Neural cell (in vitro differentiated cells): ENCODE measurements at regions not wholly inside any gene's neighbourhood (a gene's known extent, or its start where the extent isn't known, plus 50 kb on each side); places are given as distances from the start of the nearest gene placed in this dataset.

Experiments used
- H2AFZ ChIP-seq: fragments of 200-600, 300-800 bp; sonication (generic), shearing (Covaris generic); 2 replicates; pipeline ENCODE4 v1.6.0; 2014; ENCODE audit warnings: low read depth, mild to moderate bottlenecking, antibody characterized with exemption, low read length, moderate library complexity
- H3F3A ChIP-seq: fragments of 200-600 bp; shearing (Covaris generic); 2 replicates; pipeline ENCODE4 v1.6.1; 2016; ENCODE audit warnings: mild to moderate bottlenecking, moderate library complexity, mixed read lengths, antibody characterized with exemption, low read length; ENCODE audit not compliant: insufficient read depth, poor library complexity, severe bottlenecking
- H3K27ac ChIP-seq: fragments of 200-600, 300-800 bp; sonication (generic), shearing (Covaris generic); 2 replicates; pipeline ENCODE4 v1.5.1; 2014; ENCODE audit warnings: mild to moderate bottlenecking, low read length, moderate library complexity
- H3K27me3 ChIP-seq: fragments of 300-800, 200-600 bp; sonication (generic), shearing (Covaris generic); 2 replicates; pipeline ENCODE4 v1.6.0; 2014; ENCODE audit warnings: mild to moderate bottlenecking, low read depth, low read length, moderate library complexity; ENCODE audit not compliant: insufficient read depth
- H3K36me3 ChIP-seq: fragments of 300-800, 200-600 bp; sonication (generic), shearing (Covaris generic); 2 replicates; pipeline ENCODE4 v1.5.1; 2014; ENCODE audit warnings: mild to moderate bottlenecking, antibody characterized with exemption, low read length, moderate library complexity; ENCODE audit not compliant: insufficient read depth
- H3K4me2 ChIP-seq: fragments of 300-800, 200-600 bp; sonication (generic), shearing (Covaris generic); 2 replicates; pipeline ENCODE4 v1.6.0; 2014; ENCODE audit warnings: mild to moderate bottlenecking, low read length
- H3K4me3 ChIP-seq: fragments of 300-800, 200-600 bp; sonication (generic), shearing (Covaris generic); 2 replicates; pipeline ENCODE4 v1.5.1; 2014; ENCODE audit warnings: mild to moderate bottlenecking, low read length, moderate library complexity
- H3K79me2 ChIP-seq: fragments of 200-600 bp; shearing (Covaris generic); replicated peaks from 2 replicates; pipeline ENCODE4 v1.6.0; 2014; ENCODE audit warnings: mild to moderate bottlenecking, low read length, moderate library complexity; ENCODE audit not compliant: insufficient read depth
- H3K9ac ChIP-seq: fragments of 300-800, 200-600 bp; sonication (generic), shearing (Covaris generic); 2 replicates; pipeline ENCODE4 v1.6.1; 2016; ENCODE audit warnings: mild to moderate bottlenecking, low read length, mixed read lengths
- H3K9me2 ChIP-seq: fragments of 200-600 bp; shearing (Covaris generic); 2 replicates; pipeline ENCODE4 v1.6.1; 2016; ENCODE audit warnings: mild to moderate bottlenecking, low read length, mixed read lengths; ENCODE audit not compliant: insufficient read depth
- H3K9me3 ChIP-seq: fragments of 200-600, 300-800 bp; sonication (generic), shearing (Covaris generic); 2 replicates; pipeline ENCODE4 v1.6.1; 2016; ENCODE audit warnings: mild to moderate bottlenecking, mixed run types, low read length, moderate library complexity, mixed read lengths
- H4K20me1 ChIP-seq: fragments of 200-600 bp; shearing (Covaris generic); 2 replicates; pipeline ENCODE4 v1.6.1; 2016; ENCODE audit warnings: mild to moderate bottlenecking, mixed run types; ENCODE audit not compliant: insufficient read depth
- EP300 ChIP-seq: fragments of 450-650 bp; conservative IDR thresholded peaks from 2 replicates; pipeline ENCODE4 v1.6.1; 2014; ENCODE audit warnings: antibody characterized with exemption, mild to moderate bottlenecking, moderate library complexity; ENCODE audit not compliant: poor library complexity, severe bottlenecking
- EZH2 ChIP-seq: fragments of 200-600, 300-800 bp; shearing (Covaris generic), sonication (generic); IDR thresholded peaks from 2 replicates; pipeline ENCODE4 v1.6.1; 2014; ENCODE audit warnings: antibody characterized with exemption, low read length, borderline replicate concordance, mild to moderate bottlenecking; ENCODE audit not compliant: insufficient read depth, poor library complexity, severe bottlenecking
- MXI1 ChIP-seq: fragments of 450-650 bp; conservative IDR thresholded peaks from 2 replicates; pipeline ENCODE4 v1.6.1; 2014; ENCODE audit warnings: antibody characterized with exemption, mild to moderate bottlenecking; ENCODE audit not compliant: poor library complexity, severe bottlenecking
- POLR2AphosphoS5 ChIP-seq: IDR thresholded peaks from 2 replicates; pipeline ENCODE4 v1.6.1; 2012
- RAD21 ChIP-seq: fragments of 450-650 bp; conservative IDR thresholded peaks from 2 replicates; pipeline ENCODE4 v1.6.1; 2014; ENCODE audit warnings: antibody characterized with exemption, mild to moderate bottlenecking, moderate library complexity
- REST ChIP-seq: IDR thresholded peaks from 2 replicates; pipeline ENCODE4 v1.6.1; 2012; ENCODE audit warnings: borderline replicate concordance
- SMC3 ChIP-seq: fragments of 450-650 bp; conservative IDR thresholded peaks from 2 replicates; pipeline ENCODE4 v1.6.1; 2014; ENCODE audit warnings: antibody characterized with exemption, mild to moderate bottlenecking, moderate library complexity; ENCODE audit not compliant: poor library complexity
- TAF1 ChIP-seq: IDR thresholded peaks from 2 replicates; pipeline ENCODE4 v1.6.1; 2012; ENCODE audit warnings: low read depth
- TF ChIP-seq, protein P1 (sequence below): fragments of 450-650 bp; IDR thresholded peaks from 2 replicates; pipeline ENCODE4 v1.5.1; 2014; ENCODE audit warnings: antibody characterized with exemption, mild to moderate bottlenecking, moderate library complexity; ENCODE audit not compliant: poor library complexity, severe bottlenecking

DNA sequence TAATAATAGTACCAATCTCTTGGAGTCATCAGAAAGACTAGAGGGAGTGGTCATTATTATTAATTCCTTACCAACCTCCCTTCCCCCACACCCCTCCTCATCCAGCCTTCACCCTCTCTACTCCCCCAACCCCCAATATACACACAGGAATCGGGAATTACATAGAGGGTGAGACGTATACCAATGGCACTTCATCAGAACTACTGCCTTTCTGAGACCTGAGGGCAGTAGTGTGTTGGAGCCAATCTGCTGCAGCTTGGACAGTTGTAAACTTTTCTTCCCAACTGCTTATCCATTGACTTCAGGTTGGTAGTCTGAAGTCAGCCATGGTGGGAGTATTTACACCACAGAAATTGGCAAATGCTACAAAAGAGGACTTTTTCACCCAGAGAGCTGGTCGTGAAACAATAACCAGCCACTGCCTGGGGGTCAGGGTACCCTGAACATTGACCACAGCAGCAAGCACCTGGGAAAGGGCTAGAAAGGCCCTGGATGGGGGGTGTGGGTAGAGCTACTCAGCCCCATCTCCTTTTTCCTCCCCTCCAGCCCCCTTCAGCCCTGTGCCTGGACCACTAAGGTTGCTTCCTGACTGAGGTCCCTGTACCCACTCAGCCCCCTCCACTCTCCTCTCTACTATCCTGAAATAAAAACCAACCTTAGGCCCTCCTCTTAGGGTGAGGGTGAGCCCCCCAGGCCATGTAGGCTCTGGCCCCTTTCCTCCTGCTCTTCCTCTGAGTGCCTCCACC is 161.5 kb downstream of the MRPL14 start:
- H3K27me3 ChIP-seq, result no peaks in the 10 kb centered on the region
- H2AFZ ChIP-seq, result no peak overlapping the region
- H3K27ac ChIP-seq, result no peak overlapping the region
- no peaks in the 10 kb centered on the region for H3K36me3 ChIP-seq
- H3K9me3 ChIP-seq, result no peaks in the 10 kb centered on the region
- H3K9ac ChIP-seq, result no peak overlapping the region
- H3K4me2 ChIP-seq, result no peak overlapping the region
- no peaks in the 10 kb centered on the region for H4K20me1 ChIP-seq
- H3K4me3 ChIP-seq, result no peak overlapping the region
- no peak for TF ChIP-seq EZH2
- TF ChIP-seq SMC3, result no peak
- TF ChIP-seq REST, result no peak
- TF ChIP-seq EP300, result no peak
- no peak for TF ChIP-seq TAF1
- TF ChIP-seq POLR2AphosphoS5, result no peak
- TF ChIP-seq MXI1, result no peak
- TF ChIP-seq RAD21, result no peak
- TF ChIP-seq, protein P1, sequence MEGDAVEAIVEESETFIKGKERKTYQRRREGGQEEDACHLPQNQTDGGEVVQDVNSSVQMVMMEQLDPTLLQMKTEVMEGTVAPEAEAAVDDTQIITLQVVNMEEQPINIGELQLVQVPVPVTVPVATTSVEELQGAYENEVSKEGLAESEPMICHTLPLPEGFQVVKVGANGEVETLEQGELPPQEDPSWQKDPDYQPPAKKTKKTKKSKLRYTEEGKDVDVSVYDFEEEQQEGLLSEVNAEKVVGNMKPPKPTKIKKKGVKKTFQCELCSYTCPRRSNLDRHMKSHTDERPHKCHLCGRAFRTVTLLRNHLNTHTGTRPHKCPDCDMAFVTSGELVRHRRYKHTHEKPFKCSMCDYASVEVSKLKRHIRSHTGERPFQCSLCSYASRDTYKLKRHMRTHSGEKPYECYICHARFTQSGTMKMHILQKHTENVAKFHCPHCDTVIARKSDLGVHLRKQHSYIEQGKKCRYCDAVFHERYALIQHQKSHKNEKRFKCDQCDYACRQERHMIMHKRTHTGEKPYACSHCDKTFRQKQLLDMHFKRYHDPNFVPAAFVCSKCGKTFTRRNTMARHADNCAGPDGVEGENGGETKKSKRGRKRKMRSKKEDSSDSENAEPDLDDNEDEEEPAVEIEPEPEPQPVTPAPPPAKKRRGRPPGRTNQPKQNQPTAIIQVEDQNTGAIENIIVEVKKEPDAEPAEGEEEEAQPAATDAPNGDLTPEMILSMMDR, result no peak
- H3K9me2 ChIP-seq, result no peaks in the 10 kb centered on the region
- H3K79me2 ChIP-seq, result no peaks in the 10 kb centered on the region
- H3F3A ChIP-seq, result no peaks in the 10 kb centered on the region

DNA sequence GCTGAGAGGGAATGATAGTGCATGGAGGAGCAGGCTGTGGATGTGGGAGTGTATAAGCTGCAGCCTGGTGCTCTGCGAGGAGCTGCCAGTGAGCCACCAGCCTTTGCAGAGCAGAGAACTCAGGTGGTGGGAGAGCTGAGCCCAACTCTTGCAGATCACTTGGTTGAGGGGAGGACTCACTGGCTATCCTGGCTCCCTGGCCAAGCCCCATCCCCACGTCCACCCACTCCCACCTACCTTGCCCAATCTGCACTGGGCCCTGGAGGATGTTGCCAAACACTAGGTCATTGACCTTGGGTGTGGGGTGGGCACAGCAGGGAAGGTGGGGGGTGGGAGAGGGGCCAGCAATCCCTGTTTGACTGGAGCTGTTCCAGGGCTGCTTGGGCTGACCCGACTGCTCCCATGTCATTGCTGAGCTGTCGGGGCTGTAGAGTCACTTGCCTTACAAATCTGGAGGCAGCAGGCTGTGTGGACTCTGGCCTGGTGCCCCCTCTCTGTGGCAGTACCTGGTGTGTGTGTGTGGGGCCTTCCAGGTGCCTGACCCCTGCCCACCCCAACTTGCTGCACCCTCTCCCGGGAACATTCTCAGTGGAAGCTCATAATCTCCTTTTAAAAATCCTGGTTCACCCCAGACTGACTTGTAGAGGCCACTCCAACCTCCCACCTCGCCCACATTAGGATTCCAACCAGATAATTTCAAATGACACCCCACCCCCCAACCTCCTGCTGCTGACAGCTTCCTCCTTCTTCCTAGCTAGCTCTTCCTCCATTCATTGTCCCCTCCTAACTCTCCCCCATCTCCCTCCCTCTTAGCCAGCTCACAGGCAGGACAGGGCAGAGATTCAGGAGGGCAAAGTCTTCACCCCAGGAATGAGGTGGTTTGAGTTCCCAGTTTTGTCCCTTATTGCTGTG is 162.3 kb downstream of the MRPL14 start:
- Histone ChIP-seq H3K36me3 (no peaks in the 10 kb centered on the region), H3K4me3 (no peak overlapping the region), H3K79me2 (no peaks in the 10 kb centered on the region), H2AFZ (no peak overlapping the region), H3K4me2 (no peak overlapping the region), H3K9me3 (no peaks in the 10 kb centered on the region), H4K20me1 (no peaks in the 10 kb centered on the region), H3F3A (no peaks in the 10 kb centered on the region), H3K9ac (no peak overlapping the region), H3K9me2 (no peaks in the 10 kb centered on the region), H3K27me3 (no peaks in the 10 kb centered on the region), H3K27ac (no peak overlapping the region)
- TF ChIP-seq REST (no peak), TAF1 (no peak), POLR2AphosphoS5 (no peak), EP300 (no peak), EZH2 (no peak), SMC3 (no peak), RAD21 (no peak), MXI1 (no peak)
- TF ChIP-seq, protein P1, result no peak
